Nephron (organoid): ENCODE measurements at regions not wholly inside any gene's neighbourhood (a gene's known extent, or its start where the extent isn't known, plus 50 kb on each side); places are given as distances from the start of the nearest gene placed in this dataset.

ENCODE experiments used
- H3K27ac Mint-ChIP-seq, 3 experiments: 2 replicates each; pipeline ENCODE4 v1.8.0; 2020; ENCODE audit warnings: mixed read lengths in 3 of 3, mild to moderate bottlenecking in 2 of 3, moderate library complexity in 1 of 3
- H3K27me3 Mint-ChIP-seq: 2 replicates; pipeline ENCODE4 v1.8.0; 2021; ENCODE audit warnings: low read depth, mild to moderate bottlenecking, moderate library complexity, mixed read lengths
- H3K36me3 Mint-ChIP-seq: 2 replicates; pipeline ENCODE4 v1.8.0; 2020; ENCODE audit warnings: low read depth, mixed read lengths
- H3K4me1 Mint-ChIP-seq: 2 replicates; pipeline ENCODE4 v1.8.0; 2020; ENCODE audit warnings: mixed read lengths
- H3K4me3 Mint-ChIP-seq, 3 experiments: 2 replicates each; pipeline ENCODE4 v1.8.0; 2020; ENCODE audit warnings: mild to moderate bottlenecking in 3 of 3, mixed read lengths in 3 of 3, moderate library complexity in 2 of 3
- H3K9me3 Mint-ChIP-seq: 2 replicates; pipeline ENCODE4 v1.8.0; 2020; ENCODE audit warnings: mixed read lengths
- TF ChIP-seq, protein P1 (sequence below), 3 experiments: fragments of 200-600 bp; sonication (generic); IDR thresholded peaks; one replicate each; pipeline ENCODE4 v1.5.0; 2021; ENCODE audit warnings: antibody characterized with exemption in 3 of 3; ENCODE audit not compliant: unreplicated experiment in 3 of 3

GRCh38 chr3:109927161-109927560, 589.8 kb upstream of the DPPA4 start:
- no peaks in the 10 kb centered on the region for H3K9me3 Mint-ChIP-seq
- no peak overlapping the region for H3K4me3 Mint-ChIP-seq
- H3K4me1 Mint-ChIP-seq = no peaks in the 10 kb centered on the region
- no peak overlapping the region for H3K27ac Mint-ChIP-seq
- no peaks in the 10 kb centered on the region for H3K36me3 Mint-ChIP-seq
- TF ChIP-seq, protein P1, sequence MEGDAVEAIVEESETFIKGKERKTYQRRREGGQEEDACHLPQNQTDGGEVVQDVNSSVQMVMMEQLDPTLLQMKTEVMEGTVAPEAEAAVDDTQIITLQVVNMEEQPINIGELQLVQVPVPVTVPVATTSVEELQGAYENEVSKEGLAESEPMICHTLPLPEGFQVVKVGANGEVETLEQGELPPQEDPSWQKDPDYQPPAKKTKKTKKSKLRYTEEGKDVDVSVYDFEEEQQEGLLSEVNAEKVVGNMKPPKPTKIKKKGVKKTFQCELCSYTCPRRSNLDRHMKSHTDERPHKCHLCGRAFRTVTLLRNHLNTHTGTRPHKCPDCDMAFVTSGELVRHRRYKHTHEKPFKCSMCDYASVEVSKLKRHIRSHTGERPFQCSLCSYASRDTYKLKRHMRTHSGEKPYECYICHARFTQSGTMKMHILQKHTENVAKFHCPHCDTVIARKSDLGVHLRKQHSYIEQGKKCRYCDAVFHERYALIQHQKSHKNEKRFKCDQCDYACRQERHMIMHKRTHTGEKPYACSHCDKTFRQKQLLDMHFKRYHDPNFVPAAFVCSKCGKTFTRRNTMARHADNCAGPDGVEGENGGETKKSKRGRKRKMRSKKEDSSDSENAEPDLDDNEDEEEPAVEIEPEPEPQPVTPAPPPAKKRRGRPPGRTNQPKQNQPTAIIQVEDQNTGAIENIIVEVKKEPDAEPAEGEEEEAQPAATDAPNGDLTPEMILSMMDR (IDR thresholded peaks at IDR 0.05; ENCODE audit: unreplicated experiment in 3 of 3) = no peak
- H3K27me3 Mint-ChIP-seq = peaks cover 4% of the 10 kb centered on the region

GRCh38 chr3:109927726-109928125, 590.4 kb upstream of the DPPA4 start:
- H3K27me3 Mint-ChIP-seq = peaks cover 4% of the 10 kb centered on the region
- TF ChIP-seq, protein P1 (IDR thresholded peaks at IDR 0.05; ENCODE audit: unreplicated experiment in 3 of 3) = no peak
- H3K9me3 Mint-ChIP-seq = no peaks in the 10 kb centered on the region
- H3K4me3 Mint-ChIP-seq = no peak overlapping the region
- no peak overlapping the region for H3K27ac Mint-ChIP-seq
- H3K4me1 Mint-ChIP-seq = no peaks in the 10 kb centered on the region
- no peaks in the 10 kb centered on the region for H3K36me3 Mint-ChIP-seq

- TF ChIP-seq, protein P1 (IDR thresholded peaks at IDR 0.05; ENCODE audit: unreplicated experiment in 3 of 3) = no peak
- Mint-ChIP-seq H3K9me3 (no peaks in the 10 kb centered on the region), H3K27ac (no peak overlapping the region), H3K36me3 (no peaks in the 10 kb centered on the region), H3K4me1 (no peaks in the 10 kb centered on the region), H3K27me3 (no peaks in the 10 kb centered on the region), H3K4me3 (no peak overlapping the region)
These were observed 593.2 kb upstream of the DPPA4 start for GRCh38 chr3:109930582-109930981.

GRCh38 chr3:109933576-109933975, 596.2 kb upstream of the DPPA4 start:
- Mint-ChIP-seq H3K36me3 (no peaks in the 10 kb centered on the region), H3K27me3 (no peaks in the 10 kb centered on the region), H3K9me3 (no peaks in the 10 kb centered on the region), H3K27ac (no peak overlapping the region), H3K4me1 (no peaks in the 10 kb centered on the region), H3K4me3 (no peak overlapping the region)
- TF ChIP-seq, protein P1 (IDR thresholded peaks at IDR 0.05; ENCODE audit: unreplicated experiment in 3 of 3) = no peak

- TF ChIP-seq, protein P1 (IDR thresholded peaks at IDR 0.05; ENCODE audit: unreplicated experiment in 3 of 3) = no peak
- H3K36me3 Mint-ChIP-seq = no peaks in the 10 kb centered on the region
- no peaks in the 10 kb centered on the region for H3K27me3 Mint-ChIP-seq
- no peak overlapping the region for H3K4me3 Mint-ChIP-seq
- H3K27ac Mint-ChIP-seq = no peak overlapping the region
- peaks cover 3% of the 10 kb centered on the region for H3K9me3 Mint-ChIP-seq
- no peaks in the 10 kb centered on the region for H3K4me1 Mint-ChIP-seq
These were observed 602.5 kb upstream of the DPPA4 start for GRCh38 chr3:109939817-109940216.

GRCh38 chr3:109943181-109943580, 605.8 kb upstream of the DPPA4 start:
- TF ChIP-seq, protein P1 (IDR thresholded peaks at IDR 0.05; ENCODE audit: unreplicated experiment in 3 of 3) = no peak
- Mint-ChIP-seq H3K27me3 (no peaks in the 10 kb centered on the region), H3K27ac (no peak overlapping the region), H3K4me1 (no peaks in the 10 kb centered on the region), H3K9me3 (peaks cover 3% of the 10 kb centered on the region), H3K36me3 (no peaks in the 10 kb centered on the region), H3K4me3 (no peak overlapping the region)
